GM12872 (cell line): ENCODE measurements at regions not wholly inside any gene's neighbourhood (a gene's known extent, or its start where the extent isn't known, plus 50 kb on each side); places are given as distances from the start of the nearest gene placed in this dataset.

Experiments
- CTCF ChIP-seq: IDR thresholded peaks from 3 replicates; pipeline ENCODE4 v1.5.1; 2011; ENCODE audit warnings: low read depth, mild to moderate bottlenecking, low read length, moderate library complexity; ENCODE audit not compliant: insufficient read depth

GRCh38 chr20:23233341-23233740 is 117.2 kb upstream of the NXT1 start:
- no peak for TF ChIP-seq CTCF

GRCh38 chr20:23232679-23233308 is 117.8 kb upstream of the NXT1 start:
- no peak for TF ChIP-seq CTCF

GRCh38 chr20:23232219-23232581 is 118.4 kb upstream of the NXT1 start:
- TF ChIP-seq CTCF = no peak

- TF ChIP-seq CTCF = no peak
Measured at GRCh38 chr20:23231561-23232218, 118.9 kb upstream of the NXT1 start.

DNA sequence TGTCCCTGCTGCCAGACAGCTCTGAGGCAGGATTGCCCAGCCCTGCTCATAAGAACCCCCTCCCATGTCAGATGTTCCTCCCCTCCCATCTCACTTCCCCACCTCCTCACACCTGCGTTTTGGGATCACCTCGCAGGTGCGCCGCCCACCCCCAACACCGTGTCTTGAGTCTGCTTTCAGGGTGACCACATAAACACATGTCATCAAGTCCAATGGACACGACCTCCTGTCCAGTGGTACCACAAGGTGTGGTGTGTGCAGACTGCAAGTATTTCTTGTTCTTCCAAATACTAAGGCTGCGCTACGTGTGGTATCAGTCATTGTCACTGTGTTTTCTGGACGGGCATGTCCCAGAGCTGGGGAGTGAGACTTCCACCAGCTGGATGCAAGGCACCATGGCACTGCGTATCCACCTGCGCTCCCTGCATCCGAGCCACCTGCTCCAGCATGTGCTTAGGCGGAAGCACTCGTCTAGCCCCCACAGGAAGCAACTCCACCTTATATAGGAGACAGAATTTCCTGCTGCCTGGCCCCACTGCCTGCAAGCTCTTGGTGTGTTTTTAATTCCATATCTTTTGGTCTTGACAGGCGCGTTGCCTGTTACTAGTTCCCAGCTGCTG is 119.7 kb upstream of the NXT1 start:
- no peak for TF ChIP-seq CTCF

DNA sequence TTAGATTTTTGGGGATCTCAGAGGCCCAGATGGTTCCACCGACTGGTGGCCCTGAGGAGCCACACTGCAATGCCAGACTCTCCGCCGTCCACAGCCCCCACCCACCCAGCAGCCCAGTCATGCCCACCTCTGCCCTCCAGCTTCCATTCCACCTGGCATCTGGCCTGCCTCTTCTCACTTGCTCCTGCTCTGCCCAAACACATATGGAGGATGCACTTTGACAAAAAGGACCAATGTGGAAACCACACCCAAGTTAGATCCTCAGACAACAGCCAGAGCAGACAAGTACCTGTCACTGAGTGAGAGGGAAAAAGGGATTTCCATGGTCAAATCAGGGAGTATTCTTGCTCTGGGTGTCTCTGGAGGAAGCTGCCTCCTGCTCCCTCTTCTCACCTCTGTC is 120.6 kb upstream of the NXT1 start:
- no peak for TF ChIP-seq CTCF

GRCh38 chr20:23228912-23229311 is 121.7 kb upstream of the NXT1 start:
- no peak for TF ChIP-seq CTCF
